ENCODE measurements at regions not wholly inside any gene's neighbourhood (a gene's known extent, or its start where the extent isn't known, plus 50 kb on each side); places are given as distances from the start of the nearest gene placed in this dataset.

DNA sequence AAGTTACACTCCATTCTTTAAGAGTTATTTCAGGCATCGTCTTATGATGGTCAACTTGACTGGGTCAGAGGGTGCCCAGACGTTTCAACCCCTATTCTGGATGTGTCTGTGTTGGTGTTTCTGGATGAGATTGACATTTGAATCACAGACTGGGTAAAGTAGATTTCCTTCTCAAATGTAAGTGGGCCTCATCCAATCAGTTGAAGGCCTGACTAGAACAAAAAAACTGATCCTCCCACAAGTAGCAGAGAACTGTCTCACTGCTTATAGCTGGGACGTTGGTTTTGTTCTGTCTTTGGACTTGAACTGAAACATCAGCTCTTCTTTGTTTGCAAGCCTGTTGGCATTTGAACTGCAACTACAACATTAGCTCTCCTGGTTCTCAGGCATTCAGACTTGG is 76.3 kb upstream of the LYZL1 start:
- Mint-ChIP-seq H3K4me1 (ENCODE audit: low read depth) (peaks cover 2% of the 10 kb centered on the region), H3K27me3 (ENCODE audit: low read depth) (no peaks in the 10 kb centered on the region), H3K27ac (ENCODE audit: unreplicated experiment) (no peak overlapping the region), H3K9me3 (ENCODE audit: low read depth) (peaks cover 15% of the 10 kb centered on the region), H3K4me3 (ENCODE audit: unreplicated experiment) (no peak overlapping the region), H3K36me3 (ENCODE audit: low read depth) (peaks cover 8% of the 10 kb centered on the region)
- TF ChIP-seq, protein P1, sequence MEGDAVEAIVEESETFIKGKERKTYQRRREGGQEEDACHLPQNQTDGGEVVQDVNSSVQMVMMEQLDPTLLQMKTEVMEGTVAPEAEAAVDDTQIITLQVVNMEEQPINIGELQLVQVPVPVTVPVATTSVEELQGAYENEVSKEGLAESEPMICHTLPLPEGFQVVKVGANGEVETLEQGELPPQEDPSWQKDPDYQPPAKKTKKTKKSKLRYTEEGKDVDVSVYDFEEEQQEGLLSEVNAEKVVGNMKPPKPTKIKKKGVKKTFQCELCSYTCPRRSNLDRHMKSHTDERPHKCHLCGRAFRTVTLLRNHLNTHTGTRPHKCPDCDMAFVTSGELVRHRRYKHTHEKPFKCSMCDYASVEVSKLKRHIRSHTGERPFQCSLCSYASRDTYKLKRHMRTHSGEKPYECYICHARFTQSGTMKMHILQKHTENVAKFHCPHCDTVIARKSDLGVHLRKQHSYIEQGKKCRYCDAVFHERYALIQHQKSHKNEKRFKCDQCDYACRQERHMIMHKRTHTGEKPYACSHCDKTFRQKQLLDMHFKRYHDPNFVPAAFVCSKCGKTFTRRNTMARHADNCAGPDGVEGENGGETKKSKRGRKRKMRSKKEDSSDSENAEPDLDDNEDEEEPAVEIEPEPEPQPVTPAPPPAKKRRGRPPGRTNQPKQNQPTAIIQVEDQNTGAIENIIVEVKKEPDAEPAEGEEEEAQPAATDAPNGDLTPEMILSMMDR (IDR thresholded peaks at IDR 0.05) = no peak
- DNase-seq (ENCODE audit: low spot score) = no peak

- Mint-ChIP-seq H3K36me3 (ENCODE audit: low read depth) (peaks cover 5% of the 10 kb centered on the region), H3K27ac (ENCODE audit: unreplicated experiment) (no peak overlapping the region), H3K4me1 (ENCODE audit: low read depth) (peaks cover 2% of the 10 kb centered on the region), H3K27me3 (ENCODE audit: low read depth) (peaks cover 3% of the 10 kb centered on the region), H3K9me3 (ENCODE audit: low read depth) (peaks cover 10% of the 10 kb centered on the region), H3K4me3 (ENCODE audit: unreplicated experiment) (no peak overlapping the region)
- DNase-seq (ENCODE audit: low spot score) = no peak
- TF ChIP-seq, protein P1 (IDR thresholded peaks at IDR 0.05) = no peak
These were observed 74.3 kb upstream of the LYZL1 start for GRCh38 chr10:29214551-29214950.

- H3K9me3 Mint-ChIP-seq (ENCODE audit: low read depth) = peaks cover 3% of the 10 kb centered on the region
- no peaks in the 10 kb centered on the region for H3K4me1 Mint-ChIP-seq (ENCODE audit: low read depth)
- H3K27ac Mint-ChIP-seq (ENCODE audit: unreplicated experiment) = no peak overlapping the region
- peaks cover 18% of the 10 kb centered on the region for H3K27me3 Mint-ChIP-seq (ENCODE audit: low read depth)
- H3K36me3 Mint-ChIP-seq (ENCODE audit: low read depth) = no peaks in the 10 kb centered on the region
- TF ChIP-seq, protein P1 (IDR thresholded peaks at IDR 0.05) = no peak
- no peak overlapping the region for H3K4me3 Mint-ChIP-seq (ENCODE audit: unreplicated experiment)
- no peak for DNase-seq (ENCODE audit: low spot score)
These were observed 71.6 kb upstream of the LYZL1 start for GRCh38 chr10:29217292-29217738.

DNA sequence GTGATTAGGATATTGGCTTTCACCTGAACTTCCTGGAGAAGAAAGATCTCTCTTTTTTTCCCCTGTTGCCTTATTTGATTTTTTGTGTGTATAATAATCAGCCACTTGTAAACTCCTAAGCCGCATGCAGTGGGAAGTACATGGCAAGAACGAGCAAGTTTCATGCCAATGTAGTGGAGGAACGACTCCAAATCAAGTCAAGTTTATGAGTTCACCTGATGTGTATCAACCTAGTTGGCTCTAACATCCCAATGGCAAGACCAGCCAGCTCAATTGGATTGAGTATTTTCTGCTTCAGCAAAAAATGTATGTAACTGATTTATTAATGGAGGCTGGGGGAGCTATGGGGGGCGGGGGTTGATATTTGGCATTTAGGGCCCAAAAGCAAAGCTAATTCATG is 65.5 kb upstream of the LYZL1 start:
- H3K36me3 Mint-ChIP-seq (ENCODE audit: low read depth) = no peaks in the 10 kb centered on the region
- TF ChIP-seq, protein P1 (IDR thresholded peaks at IDR 0.05) = no peak
- no peak overlapping the region for H3K4me3 Mint-ChIP-seq (ENCODE audit: unreplicated experiment)
- no peaks in the 10 kb centered on the region for H3K9me3 Mint-ChIP-seq (ENCODE audit: low read depth)
- no peaks in the 10 kb centered on the region for H3K4me1 Mint-ChIP-seq (ENCODE audit: low read depth)
- H3K27ac Mint-ChIP-seq (ENCODE audit: unreplicated experiment) = no peak overlapping the region
- DNase-seq (ENCODE audit: low spot score) = no peak
- H3K27me3 Mint-ChIP-seq (ENCODE audit: low read depth) = peaks cover 28% of the 10 kb centered on the region

GRCh38 chr10:29224631-29225030 is 64.2 kb upstream of the LYZL1 start:
- TF ChIP-seq, protein P1 (IDR thresholded peaks at IDR 0.05) = no peak
- H3K36me3 Mint-ChIP-seq (ENCODE audit: low read depth) = no peaks in the 10 kb centered on the region
- peaks cover 24% of the 10 kb centered on the region for H3K27me3 Mint-ChIP-seq (ENCODE audit: low read depth)
- H3K4me3 Mint-ChIP-seq (ENCODE audit: unreplicated experiment) = no peak overlapping the region
- H3K4me1 Mint-ChIP-seq (ENCODE audit: low read depth) = no peaks in the 10 kb centered on the region
- no peak for DNase-seq (ENCODE audit: low spot score)
- H3K9me3 Mint-ChIP-seq (ENCODE audit: low read depth) = no peaks in the 10 kb centered on the region
- H3K27ac Mint-ChIP-seq (ENCODE audit: unreplicated experiment) = no peak overlapping the region
